Urothelium cell line (cell line): ENCODE measurements at regions not wholly inside any gene's neighbourhood (a gene's known extent, or its start where the extent isn't known, plus 50 kb on each side); places are given as distances from the start of the nearest gene placed in this dataset.

Experiments used
- DNase-seq: peaks from one replicate; pipeline ENCODE4 v3.0.0; 2011; ENCODE audit warnings: low spot score, mixed read lengths
- FAIRE-seq: peaks from 2 replicates; lab custom pipeline; 2011; peaks lifted over from hg19 to GRCh38; lab: Jason Lieb, UNC

DNA sequence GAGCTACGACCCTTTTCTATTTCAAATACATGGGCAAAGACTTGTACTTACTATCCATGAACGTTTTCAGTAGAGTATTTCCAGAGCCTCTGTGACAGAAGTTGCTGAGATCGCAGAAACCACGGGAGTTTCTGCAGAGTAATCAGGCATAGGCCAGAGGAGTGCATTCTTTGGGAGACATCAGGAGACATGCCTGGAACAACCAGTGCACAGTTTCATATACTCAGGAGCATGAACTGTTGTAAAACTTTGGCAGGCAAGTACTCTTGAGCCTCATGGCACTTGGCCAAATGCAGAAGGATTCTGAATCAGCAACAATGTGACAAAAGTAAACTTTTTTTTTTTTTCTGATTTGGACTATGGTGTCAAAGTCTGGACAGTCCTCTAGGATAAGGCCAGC is 307.1 kb downstream of the GRB14 start:
- FAIRE-seq (no peak), DNase-seq (peak; percentile 11)

DNA sequence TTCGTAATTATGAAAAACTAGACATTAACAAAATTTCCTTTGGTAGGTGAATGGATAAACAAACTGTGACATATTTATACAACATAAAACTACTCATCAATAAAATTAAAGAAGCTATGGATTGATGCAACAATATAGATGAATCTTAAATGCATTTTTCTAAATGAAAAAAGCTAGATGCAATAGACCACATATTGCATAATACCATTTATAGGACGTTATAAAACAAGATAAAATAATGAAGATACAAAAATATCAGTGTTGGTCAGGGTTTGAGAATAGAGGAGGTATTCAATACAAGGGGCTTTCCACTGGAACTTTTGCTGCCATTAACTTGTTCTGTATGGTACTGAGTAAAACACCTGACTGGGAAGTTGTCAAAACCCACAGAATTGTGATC is 314.4 kb downstream of the GRB14 start:
- FAIRE-seq: no peak
- no peak for DNase-seq

GRCh38 chr2:164302786-164303185 is 318.5 kb downstream of the GRB14 start:
- FAIRE-seq: no peak
- DNase-seq: no peak

- DNase-seq: no peak
- FAIRE-seq: no peak
These were observed 333.0 kb downstream of the GRB14 start for GRCh38 chr2:164288235-164288634.

- DNase-seq (no peak), FAIRE-seq (no peak)
These were observed 334.2 kb downstream of the GRB14 start for GRCh38 chr2:164287056-164287455.

- no peak for FAIRE-seq
- DNase-seq: no peak
These were observed 335.7 kb downstream of the GRB14 start for GRCh38 chr2:164285576-164285975.

GRCh38 chr2:164281896-164282295 is 339.4 kb downstream of the GRB14 start:
- FAIRE-seq (no peak), DNase-seq (no peak)

GRCh38 chr2:164275659-164276058 is 345.6 kb downstream of the GRB14 start:
- FAIRE-seq: no peak
- DNase-seq: no peak

- FAIRE-seq: no peak
- DNase-seq: no peak
These were observed 360.8 kb downstream of the GRB14 start for GRCh38 chr2:164260506-164260905.

DNA sequence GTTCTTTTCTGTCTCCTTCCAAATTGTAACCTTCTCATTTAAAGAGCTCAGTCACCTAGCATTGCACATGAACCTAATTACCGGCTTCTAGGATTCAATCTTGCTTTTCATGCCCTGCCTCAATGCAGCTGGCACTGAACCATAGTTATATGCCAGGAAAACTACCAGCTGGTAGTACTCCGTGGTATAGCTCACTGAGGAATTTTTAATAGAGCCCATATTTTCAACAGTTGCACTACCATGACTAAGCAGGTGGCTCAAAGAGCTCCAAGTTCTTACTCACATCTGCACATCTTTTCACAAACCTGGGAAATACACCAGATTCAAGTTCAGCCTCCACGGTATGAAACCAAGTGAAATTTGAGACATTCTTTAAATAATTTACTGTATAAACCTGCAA is 363.5 kb downstream of the GRB14 start:
- peak; percentile 2 for DNase-seq
- FAIRE-seq: no peak

- FAIRE-seq (no peak), DNase-seq (no peak)
These were observed 368.6 kb downstream of the GRB14 start for GRCh38 chr2:164252568-164253287.

- FAIRE-seq: no peak
- DNase-seq: no peak
These were observed 378.0 kb downstream of the GRB14 start for GRCh38 chr2:164243315-164243714.

GRCh38 chr2:164242409-164242808 is 378.9 kb downstream of the GRB14 start:
- FAIRE-seq: no peak
- no peak for DNase-seq

DNA sequence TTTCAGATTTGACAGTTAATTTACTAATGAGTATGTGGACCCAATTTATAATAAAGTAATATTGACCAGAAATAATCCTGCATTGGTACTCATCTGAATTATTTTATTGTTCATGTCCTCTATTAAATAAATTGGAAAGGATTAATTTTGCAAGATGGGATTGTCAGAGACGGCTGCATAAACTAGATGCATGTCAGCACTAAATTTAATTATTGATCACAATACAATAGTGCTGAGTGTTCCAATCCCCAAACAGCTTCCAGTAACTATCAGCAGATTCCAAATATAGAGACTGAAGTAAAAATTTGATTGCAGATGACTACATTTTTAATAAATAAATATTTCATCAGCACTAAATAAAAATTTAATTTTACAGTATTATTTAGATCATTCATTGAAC is 387.2 kb downstream of the GRB14 start:
- DNase-seq (no peak), FAIRE-seq (no peak)

GRCh38 chr2:164224007-164224406 is 397.3 kb downstream of the GRB14 start:
- DNase-seq (no peak), FAIRE-seq (no peak)

GRCh38 chr2:164221473-164221872 is 399.8 kb downstream of the GRB14 start:
- DNase-seq (no peak), FAIRE-seq (no peak)

- FAIRE-seq (no peak), DNase-seq (no peak)
These were observed 401.0 kb downstream of the GRB14 start for GRCh38 chr2:164220265-164220664.

GRCh38 chr2:164213916-164214315 is 407.4 kb downstream of the GRB14 start:
- DNase-seq (no peak), FAIRE-seq (no peak)

- FAIRE-seq (no peak), DNase-seq (peak; percentile 29)
These were observed 415.9 kb downstream of the GRB14 start for GRCh38 chr2:164205347-164205746.

GRCh38 chr2:164203131-164203530 is 418.2 kb downstream of the GRB14 start:
- DNase-seq: no peak

GRCh38 chr2:164198256-164198655 is 423.0 kb downstream of the GRB14 start:
- FAIRE-seq (no peak), DNase-seq (no peak)

More at GRCh38 chr2:164203131-164203530, 418.2 kb downstream of the GRB14 start:
- FAIRE-seq: no peak

- no peak for FAIRE-seq
These were observed 430.6 kb downstream of the GRB14 start for GRCh38 chr2:164190700-164191099.

DNA sequence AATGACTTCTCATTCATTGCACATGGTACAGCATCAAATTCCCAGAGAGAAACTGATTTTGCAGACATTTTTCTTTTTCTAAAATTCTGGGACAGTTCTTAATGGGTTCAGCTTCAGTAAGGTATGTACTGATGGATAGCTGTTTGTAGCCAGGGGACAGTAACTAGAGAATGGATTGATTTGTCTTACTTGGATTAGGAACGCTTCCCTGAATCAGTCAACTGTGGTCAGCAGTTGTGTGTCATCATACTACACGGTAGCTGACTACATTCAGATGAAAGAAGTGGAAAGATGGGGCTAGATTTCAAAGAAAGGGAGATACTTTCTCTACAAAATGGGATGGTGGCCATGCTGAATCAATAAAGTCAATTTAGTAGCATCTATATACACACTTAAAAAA is 431.4 kb downstream of the GRB14 start:
- no peak for DNase-seq
- no peak for FAIRE-seq

More at GRCh38 chr2:164190700-164191099, 430.6 kb downstream of the GRB14 start:
- no peak for DNase-seq
